CD4-positive, alpha-beta T cell treated with Interleukin-17A for 1 hour (primary cell): ENCODE measurements at regions not wholly inside any gene's neighbourhood (a gene's known extent, or its start where the extent isn't known, plus 50 kb on each side); places are given as distances from the start of the nearest gene placed in this dataset.

Experiments
- DNase-seq: peaks from one replicate; pipeline ENCODE4 v3.0.0-alpha.2; 2020

GRCh38 chr5:174664180-174664850, 60.1 kb upstream of the MSX2 start:
- no peak for DNase-seq

GRCh38 chr5:174665347-174665746, 59.0 kb upstream of the MSX2 start:
- DNase-seq: no peak

DNA sequence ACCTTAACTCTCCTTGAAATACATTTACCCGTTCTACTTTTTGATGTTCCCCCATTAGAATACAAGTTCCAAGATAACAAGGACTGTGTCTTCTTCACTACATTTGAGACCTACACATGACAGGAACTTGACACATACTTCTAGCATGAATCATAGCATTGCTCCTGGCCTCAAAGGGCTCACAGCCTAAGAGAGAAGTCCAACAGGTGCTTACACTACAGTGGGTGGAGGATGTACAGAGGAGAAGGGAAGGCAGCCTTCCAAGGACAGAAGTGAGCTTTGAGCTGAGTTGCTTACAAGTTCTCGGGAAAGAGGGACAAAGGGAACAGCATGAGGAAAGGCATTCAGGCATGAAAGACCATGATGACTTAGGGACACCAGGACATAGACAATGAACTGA, 56.9 kb upstream of the MSX2 start:
- no peak for DNase-seq

DNA sequence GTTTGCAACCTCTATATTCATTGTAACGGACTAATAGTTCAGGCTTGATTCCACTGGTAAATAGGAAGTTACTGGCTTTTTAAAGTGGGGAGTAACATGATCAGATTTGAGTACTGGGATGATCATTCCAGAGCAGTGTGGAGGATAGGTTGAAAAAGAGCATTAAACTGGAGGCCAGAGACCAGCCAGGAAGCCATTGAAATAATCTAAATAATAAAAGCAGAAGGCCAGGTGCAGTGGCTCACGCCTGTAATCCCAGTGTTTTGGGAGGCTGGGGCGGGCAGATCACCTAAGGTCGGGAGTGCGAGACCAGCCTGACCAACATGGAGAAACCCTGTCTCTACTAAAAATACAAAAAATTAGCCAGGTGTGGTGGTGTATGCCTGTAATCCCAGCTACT, 56.0 kb upstream of the MSX2 start:
- no peak for DNase-seq
